Suprapubic skin (tissue), 4 donors: ENCODE measurements at regions not wholly inside any gene's neighbourhood (a gene's known extent, or its start where the extent isn't known, plus 50 kb on each side); places are given as distances from the start of the nearest gene placed in this dataset.

Experiments used
- CTCF ChIP-seq, 2 donors: fragments of 200-600 bp in 1 of 2; fragments of 450-650 bp in 1 of 2; sonication (generic) in 1 of 2; IDR thresholded peaks; one replicate each; pipeline ENCODE4 v1.5.1; 2016 to 2019; ENCODE audit warnings: antibody characterized with exemption in 2 of 2, mild to moderate bottlenecking in 1 of 2, moderate library complexity in 1 of 2
- POLR2A ChIP-seq, 2 donors: fragments of 450-650 bp; IDR thresholded peaks; one replicate each; pipeline ENCODE4 v1.6.1; 2017; ENCODE audit warnings: antibody characterized with exemption in 2 of 2, mild to moderate bottlenecking in 2 of 2, moderate library complexity in 2 of 2
- POLR2AphosphoS5 ChIP-seq, 3 donors: sonication (generic); formaldehyde crosslinking; IDR thresholded peaks; one replicate each; pipeline ENCODE4 v1.6.1; 2017; ENCODE audit warnings: antibody characterized with exemption in 3 of 3

GRCh38 chr11:112856133-112856532, 105.1 kb upstream of the NCAM1 start:
- TF ChIP-seq CTCF (IDR thresholded peaks at IDR 0.05) (no peak), POLR2A (IDR thresholded peaks at IDR 0.05) (no peak), POLR2AphosphoS5 (IDR thresholded peaks at IDR 0.05) (no peak)
